Urothelium cell line (cell line): ENCODE measurements at regions not wholly inside any gene's neighbourhood (a gene's known extent, or its start where the extent isn't known, plus 50 kb on each side); places are given as distances from the start of the nearest gene placed in this dataset.
"Not testable (repeated sequence)": the region's sequence is repeated elsewhere in the genome, so short reads cannot be mapped to it uniquely, and the experiment has no call there.

Experiments
- DNase-seq: peaks from one replicate; pipeline ENCODE4 v3.0.0; 2011; ENCODE audit warnings: low spot score, mixed read lengths
- FAIRE-seq: peaks from 2 replicates; lab custom pipeline; 2011; peaks lifted over from hg19 to GRCh38; lab: Jason Lieb, UNC

DNA sequence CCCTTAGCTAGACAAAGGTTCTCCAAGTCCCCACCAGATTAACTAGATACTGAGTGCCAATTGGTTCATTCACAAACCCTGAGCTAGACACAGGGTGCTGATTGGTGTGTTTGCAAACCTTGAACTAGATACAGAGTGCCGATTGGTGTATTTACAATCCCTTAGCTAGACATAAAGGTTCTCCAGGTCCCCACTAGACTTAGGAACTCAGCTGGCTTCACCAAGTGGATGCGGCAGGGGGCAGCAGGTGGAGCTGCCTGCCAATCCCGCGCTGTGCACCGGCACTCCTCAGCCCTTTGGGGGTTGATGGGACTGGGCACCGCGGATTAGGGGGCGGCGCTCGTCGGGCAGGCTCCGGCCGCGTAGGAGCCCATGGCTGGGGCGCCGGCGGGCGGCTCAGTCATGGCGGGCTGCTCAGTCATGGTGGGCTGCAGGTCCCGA, 157.6 kb downstream of the KLRB1 start:
- DNase-seq, FAIRE-seq: not testable (repeated sequence)

DNA sequence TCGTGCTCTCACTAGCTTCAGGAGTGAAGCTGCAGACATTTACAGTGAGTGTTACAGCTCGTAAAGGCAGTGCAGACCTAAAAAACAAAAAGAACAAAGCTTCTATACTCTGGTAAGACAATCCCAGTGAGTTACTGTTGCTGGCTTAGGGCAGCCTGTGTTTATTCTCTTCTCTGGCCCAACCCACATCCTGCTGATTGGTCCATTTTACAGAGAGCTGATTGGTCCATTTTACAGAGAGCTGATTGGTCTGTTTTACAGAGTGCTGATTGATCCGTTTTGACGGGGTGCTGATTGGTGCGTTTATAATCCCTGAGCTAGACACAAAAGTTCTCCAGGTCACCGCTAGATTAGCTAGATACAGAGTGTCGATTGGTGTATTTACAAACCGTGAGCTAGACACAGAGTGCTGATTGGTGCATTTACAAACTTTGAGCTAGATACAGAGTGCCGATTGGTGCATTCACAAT, 158.0 kb downstream of the KLRB1 start:
- FAIRE-seq, DNase-seq: not testable (repeated sequence)

DNA sequence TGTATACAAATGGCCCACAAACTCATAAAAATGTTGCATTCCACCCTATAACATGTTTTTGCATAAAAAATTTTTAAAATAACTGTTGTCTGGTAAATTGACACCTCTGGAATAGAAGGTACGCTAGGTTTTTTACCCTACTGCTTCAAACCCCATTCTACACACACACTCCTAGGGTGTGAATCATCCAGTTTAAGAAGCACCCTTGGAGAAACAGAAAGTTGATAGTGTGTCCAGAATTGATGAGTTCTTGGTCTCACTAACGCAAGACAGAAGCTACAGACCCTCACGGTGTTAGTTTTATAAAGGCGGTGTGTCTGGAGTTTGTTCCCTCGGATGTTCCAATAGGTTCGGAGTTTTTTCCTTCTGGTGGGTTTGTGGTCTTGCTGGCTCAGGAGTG, 158.5 kb downstream of the KLRB1 start:
- FAIRE-seq = no peak
- no peak for DNase-seq

DNA sequence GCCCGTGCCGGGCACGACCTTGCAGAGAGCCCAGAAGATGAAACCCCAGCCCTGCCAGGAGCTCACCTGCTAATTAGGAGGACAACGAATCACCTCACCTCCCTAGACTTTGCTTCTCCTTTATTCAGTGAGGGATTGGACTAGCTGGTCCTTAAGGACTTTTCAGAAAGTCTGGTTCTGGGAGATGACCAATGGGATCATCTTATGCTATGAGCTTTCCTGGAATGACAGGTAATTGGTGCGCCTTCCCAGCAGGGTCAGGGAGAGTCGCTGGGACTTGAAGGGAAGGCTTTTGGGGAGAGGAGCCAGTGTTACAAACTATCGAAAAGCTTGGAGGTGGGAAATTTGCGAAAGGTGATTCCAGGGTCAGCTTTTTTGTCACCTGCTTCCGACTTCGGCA, 159.1 kb downstream of the KLRB1 start:
- DNase-seq = peak; percentile 16
- FAIRE-seq = not testable (repeated sequence)

DNA sequence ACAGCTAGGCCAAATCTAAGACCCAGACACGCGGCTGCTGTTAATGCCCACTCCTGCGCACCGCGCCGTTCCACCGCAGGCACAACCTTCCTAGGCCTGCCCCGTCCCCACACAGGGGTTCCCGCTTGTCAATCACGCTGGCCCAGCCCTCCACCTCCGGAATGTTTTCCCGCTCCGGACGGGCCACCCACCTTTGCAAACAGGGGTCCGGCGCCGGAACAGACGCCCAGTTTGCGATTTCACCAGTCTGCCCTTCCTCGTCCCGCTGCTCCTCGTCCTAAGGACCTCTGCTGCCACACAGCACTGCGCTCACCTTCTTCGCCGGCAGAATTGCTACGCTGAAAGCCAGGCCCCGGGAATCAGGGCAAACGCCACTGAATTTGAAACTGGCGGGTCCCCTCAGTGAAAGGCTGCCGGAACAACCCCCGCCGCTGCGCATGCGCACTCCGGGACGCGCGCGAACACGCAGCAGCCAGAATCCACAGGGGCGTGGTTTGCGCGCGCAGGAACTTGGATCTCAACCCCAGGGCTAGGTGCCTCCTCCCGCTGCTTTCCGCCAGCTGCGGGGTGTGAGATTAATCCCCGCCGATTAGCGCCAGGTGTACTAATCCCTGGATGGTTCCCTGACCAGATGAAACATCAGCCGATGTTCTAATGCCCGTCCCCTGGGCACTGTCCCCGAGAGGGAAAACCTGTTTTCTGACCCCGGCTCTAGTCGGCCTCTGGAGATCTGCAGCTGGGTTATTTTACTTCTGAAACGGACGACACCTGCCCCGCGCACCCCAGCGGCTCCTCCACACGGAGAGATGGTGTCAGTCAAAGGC, 159.7 kb downstream of the KLRB1 start:
- FAIRE-seq = not testable (repeated sequence)
- peak; percentile 89 for DNase-seq

DNA sequence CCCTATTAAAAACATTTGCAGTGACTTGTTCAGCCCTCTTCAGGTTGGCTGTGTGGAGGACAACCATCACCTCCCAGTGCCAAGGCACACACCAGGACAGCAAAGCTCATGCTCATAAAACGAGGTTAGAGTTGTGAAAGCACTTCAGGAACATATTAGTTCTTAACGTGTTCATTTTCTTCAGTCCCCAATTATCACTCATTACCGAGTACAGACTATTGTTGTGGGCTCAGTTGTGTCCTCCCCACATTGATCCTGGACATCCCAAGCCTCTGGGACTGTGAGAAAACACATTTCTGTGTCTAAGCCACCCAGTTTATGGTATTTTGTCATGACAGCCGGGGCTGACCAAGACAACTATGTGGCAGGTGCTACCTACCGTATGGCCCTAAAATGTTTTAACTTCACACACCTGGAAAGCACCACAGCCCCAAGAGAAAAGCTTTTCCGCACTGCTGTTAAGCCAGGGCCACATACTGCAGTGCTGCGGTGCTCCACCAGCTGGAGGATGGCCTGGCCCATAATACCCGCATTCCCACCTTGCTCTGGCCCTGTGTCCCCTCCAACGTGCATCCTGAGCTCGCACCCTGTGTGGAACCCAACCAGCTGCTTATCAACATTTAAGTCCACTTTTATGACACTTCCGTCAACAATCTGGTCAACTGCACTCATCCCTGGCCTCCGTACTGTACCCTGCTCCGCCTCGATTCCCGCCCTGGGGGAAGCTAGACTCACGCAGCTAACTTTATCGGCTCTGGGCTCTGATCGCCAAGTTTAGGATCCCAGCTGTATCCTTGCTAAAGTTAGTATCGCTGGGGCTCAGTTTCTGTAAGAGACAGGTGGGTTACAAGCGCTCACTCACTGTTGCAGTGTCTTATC, 160.6 kb downstream of the KLRB1 start:
- FAIRE-seq, DNase-seq: not testable (repeated sequence)

DNA sequence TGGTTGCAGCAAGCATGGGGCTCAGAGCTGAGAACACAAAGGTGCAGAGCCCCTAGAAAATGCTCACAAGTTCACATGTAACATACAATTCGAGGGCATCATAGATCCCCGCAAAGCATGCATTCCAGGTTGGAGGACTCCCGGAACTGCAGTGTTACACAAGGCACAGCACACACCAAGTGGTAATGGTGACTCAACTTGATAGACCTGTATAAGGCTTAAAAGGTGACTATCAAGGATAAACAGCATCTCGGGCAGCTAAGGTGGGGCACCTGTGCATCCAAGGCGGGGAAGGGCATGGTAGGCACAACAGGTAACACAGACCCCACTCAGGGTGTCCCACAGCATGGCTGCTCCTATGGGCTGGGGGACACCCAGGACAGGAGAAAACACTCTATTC, 167.3 kb downstream of the KLRB1 start:
- peak; percentile 89 for FAIRE-seq
- not testable (repeated sequence) for DNase-seq

DNA sequence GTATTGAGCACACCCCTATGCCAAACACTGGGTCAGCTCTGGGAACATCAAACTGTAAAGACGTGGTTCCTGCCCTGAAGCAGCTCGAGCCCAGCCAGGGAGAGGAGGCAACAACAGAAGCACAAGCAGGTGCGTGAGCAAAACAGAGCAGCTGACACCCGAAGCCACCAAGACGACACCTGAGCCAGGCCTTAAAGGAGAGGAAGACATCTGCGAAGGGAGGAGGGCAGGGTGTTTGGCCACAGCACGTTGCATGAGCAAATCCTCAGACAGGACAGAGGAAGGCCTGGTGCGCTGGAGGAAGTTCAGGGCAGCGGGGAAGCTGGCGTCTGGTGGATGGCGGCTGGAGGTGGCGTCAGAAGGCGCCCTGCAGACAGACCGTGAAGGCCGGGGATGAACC, 172.0 kb downstream of the KLRB1 start:
- not testable (repeated sequence) for FAIRE-seq, DNase-seq

DNA sequence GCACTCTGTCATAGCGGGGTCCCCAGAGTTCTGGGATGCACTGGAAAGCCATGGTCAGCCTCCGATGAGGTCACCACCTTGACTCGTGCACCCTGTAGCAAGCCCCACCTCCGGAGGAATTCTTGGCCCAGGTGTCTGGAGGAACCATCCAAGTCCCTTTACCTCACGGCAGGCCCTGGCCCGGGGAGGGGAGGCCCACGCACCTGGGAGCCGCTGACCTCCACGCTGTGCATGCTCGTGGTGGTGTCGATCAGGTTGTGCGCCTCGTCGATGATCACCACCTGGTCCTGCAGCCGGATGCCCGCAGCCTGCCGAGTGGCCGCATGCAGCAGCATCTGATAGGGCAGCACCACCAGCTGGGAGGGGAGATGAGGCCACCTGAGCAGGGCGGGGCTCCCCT, 177.3 kb downstream of the KLRB1 start:
- not testable (repeated sequence) for DNase-seq, FAIRE-seq

DNA sequence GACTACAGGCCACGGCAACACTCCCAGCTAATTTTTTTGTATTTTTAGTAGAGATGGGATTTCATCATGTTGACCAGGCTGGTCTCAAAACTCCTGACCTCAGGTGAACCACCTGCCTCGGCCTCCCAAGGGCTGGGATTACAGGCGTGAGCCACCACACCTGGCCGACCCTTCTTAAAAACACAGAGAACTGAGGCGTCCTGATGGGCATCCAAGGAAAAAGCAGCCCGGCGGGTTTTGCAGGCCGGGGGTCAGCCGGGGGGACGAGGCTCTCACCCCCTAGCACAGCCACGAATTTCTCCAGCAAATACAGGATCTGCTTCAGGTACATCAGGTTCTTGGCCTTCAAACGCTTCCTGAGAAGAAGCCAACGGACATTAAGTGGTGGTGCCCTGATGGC, 178.9 kb downstream of the KLRB1 start:
- FAIRE-seq, DNase-seq: not testable (repeated sequence)

DNA sequence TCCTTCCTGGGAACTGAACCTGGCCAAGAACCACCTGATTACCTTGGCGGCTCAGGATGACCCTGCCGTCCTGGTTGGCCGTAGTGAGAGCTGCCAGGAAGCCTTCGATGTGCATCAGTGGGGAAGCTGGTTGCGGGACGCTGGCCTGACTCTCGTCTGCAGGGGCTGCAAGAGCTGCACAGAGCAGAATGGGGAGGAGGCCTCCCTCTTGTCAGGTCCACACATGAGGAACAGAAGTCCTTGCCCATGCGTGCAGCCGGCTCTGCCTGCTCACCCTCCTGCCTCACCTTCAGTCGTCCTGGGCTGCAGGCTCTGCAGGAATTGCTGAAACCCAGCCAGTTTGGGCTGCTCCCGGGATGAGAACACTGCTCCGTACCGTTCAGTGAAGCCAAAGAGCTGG, 182.3 kb downstream of the KLRB1 start:
- DNase-seq, FAIRE-seq: not testable (repeated sequence)

DNA sequence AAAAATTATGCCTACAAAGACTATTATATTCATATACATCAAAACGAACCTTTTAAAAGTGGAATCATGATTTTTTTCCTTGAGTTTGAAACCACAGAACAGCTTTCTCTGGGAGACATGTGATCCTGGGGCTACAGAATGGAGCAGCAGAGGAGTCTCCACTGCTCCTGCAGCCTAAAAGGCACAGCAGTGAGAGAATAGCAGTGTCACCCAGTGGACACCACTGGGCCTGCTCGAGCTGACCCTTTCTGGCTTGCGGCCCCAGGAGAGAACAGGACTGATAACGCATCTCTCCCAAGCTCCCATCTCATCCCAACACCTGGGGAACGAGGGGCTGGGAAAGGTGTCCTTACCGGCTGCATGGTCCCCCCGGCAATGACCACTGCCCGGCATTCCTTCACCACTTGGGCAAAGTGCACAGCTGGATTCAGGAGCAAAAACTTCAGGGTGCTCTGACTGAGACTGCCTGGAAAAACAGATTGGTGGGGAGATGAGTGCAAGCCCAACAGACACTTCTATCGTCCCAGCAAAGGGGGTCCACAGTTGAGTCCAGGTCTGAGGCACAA, 183.5 kb downstream of the KLRB1 start:
- not testable (repeated sequence) for DNase-seq, FAIRE-seq

DNA sequence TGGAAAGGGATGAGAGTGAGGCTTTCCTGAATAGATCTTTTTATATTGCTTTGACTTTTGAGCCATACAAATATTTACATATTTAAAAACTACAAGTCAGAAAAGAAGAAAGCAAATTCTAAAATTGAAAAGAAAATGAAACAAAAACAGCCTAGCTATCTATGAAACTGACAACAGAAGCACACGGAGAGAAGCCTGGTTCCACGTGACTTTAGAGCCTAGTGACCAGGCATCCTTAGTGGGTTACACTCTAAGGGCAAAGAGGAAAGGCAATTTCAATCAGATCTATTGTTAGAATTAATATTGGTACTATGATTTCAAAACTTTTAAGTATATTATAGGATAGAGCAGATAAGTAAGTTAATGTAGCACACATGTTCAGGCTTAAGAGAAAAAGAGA, 185.0 kb downstream of the KLRB1 start:
- DNase-seq, FAIRE-seq: not testable (repeated sequence)

DNA sequence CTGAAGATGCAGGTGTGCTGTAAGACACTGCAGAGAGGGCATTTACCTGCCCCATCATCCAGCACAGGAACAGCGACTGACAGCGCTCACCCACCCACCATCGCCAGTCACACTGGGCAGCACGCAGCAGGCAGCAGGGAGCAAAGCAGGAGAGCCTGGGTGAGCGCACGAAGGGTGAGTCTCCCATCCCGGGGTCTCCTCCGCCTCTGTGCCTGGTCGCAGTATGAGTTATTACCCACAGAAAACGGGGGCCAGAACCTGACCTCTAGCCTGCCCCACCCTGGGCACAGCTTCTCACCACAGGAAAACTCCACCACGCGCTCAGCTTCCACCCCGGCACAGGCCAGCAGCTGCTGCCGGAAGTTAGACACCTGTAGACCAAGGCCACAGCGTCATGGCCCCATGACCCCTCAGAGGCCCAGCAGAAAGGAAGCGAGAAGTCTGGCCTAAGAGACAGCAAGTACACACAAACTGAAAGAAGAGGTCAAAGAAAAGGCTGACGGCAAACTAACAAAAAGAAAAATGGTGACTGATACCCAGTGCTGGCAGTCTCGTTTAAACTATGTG, 186.1 kb downstream of the KLRB1 start:
- FAIRE-seq = not testable (repeated sequence)

DNA sequence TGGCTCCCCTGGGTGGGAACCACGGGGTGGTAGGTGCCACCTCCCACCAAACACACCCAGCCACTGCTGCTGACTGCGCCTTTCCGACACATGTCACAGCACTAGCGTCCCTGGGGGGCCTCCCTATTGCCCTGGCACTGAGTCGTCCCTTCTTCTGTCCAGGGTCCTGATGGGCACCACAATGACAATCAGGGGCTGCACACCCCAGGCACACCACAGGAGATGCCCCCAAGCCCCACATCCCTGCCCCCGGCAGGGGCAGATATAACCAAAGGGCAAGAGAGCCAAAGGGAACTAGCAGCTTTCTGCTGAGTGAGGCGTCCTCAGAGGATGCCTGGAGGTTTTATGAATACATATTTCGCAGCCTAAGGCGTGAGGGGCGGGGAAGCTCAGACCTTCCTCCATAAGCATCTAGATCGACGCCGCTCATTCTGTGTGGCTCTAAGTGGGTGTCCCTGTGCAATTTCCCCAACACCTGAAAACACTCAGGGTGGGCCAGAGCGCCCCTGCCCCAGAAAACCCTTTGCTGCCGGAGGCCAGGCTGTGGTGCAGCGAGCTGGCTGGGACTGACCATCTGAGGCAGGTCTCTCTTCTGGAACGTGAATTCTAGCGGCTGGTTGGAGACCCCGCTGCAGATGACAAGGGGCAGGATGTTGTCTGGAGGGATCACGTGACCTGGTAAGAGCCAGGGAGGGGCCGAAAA, 186.7 kb downstream of the KLRB1 start:
- not testable (repeated sequence) for DNase-seq

More for the DNA sequence above, 186.1 kb downstream of the KLRB1 start:
- DNase-seq = not testable (repeated sequence)

DNA sequence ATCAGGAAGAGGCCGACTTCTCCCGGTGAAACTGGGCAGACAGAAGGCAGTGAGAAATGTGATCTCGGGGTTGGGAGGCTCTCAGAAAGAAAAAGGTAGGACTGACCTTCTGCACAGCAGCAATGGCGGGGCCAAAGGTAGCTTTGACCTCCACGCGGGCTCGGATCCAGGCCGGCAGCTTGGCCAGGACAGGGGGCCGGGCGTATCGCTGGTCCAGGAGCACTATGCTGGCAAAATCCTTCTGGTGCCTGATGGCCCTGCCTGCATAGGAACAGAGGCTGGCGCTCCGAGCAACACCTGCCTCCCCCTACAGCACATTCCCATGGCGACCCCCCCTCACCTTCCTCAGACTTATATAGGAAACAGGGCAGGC, 189.1 kb downstream of the KLRB1 start:
- not testable (repeated sequence) for DNase-seq, FAIRE-seq

More for the DNA sequence above, 186.7 kb downstream of the KLRB1 start:
- FAIRE-seq = not testable (repeated sequence)

DNA sequence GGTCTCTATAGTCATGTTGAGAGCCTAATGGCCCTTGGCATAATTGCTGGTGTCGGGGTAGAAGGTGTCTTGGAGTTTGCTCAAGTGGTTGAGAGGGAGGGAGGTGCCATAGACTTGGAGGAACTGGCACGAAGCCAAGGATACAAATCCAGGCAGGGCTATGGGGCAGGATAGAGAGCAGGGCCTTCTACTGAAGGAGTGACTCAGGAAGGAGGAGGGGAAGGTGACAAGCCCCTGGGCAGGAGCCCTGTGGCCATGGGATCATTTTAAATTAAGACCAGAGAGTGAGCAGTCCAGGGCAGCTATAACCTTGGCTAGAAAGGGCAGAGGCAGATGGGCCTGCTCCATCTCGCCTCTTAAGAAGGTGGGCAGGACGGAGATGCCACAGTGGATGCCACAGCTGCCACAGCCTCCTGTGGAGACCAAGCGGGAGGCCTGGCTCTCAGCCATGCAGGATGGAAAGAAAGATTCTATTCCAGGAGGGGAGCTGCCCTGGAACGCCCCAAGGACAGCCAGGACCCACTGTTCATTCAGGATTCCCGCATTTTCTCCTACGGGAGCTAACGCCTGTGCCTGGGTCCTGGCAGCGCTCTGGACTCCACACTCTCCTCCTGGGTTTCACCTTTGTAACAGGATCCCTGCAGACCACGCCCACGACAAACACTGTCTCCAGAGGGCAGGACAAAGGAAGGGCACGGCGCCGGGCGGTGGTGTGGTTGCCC, 189.6 kb downstream of the KLRB1 start:
- not testable (repeated sequence) for DNase-seq, FAIRE-seq

DNA sequence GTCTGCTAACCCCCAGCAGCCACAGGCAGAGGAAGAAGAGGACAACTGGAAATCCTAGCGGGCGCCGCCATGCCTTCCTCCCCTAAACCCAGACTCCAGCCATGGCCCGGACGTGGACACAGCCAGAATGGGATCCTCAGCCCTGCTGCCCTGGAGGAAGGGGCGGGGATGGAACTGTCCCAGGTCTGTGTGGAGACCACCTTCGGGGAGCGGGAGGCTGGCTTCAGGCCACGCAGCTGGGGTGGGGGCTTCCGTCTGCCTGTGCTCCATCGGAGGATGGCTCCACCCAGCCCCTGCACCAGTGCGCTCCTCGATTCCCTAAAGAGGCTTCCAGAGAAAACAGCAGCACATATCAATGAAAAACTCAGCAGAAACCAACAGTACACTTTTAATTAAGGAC, 190.4 kb downstream of the KLRB1 start:
- not testable (repeated sequence) for FAIRE-seq

DNA sequence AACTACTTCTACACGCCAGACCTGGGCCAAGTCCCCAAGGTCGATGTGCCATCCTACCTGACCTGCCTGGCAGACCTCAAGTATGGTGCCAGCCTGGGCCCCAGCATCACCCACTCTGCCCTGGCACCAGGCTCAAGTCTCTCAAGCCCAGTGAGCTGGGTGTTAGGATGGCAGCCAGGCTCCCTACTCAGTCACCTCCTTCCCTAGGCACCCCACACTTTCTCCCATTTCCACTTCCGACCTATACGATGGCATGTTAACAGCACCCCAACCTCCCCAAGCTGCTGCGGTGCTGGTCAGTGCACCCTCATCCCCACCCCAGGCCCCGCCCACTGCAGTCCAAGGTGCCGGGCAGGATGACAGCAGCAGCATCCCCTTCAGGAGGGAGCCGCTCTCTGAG, 191.4 kb downstream of the KLRB1 start:
- FAIRE-seq, DNase-seq: not testable (repeated sequence)

More for the DNA sequence above, 190.4 kb downstream of the KLRB1 start:
- DNase-seq = not testable (repeated sequence)
